Left lobe of liver (tissue), 2 donors: ENCODE measurements at regions not wholly inside any gene's neighbourhood (a gene's known extent, or its start where the extent isn't known, plus 50 kb on each side); places are given as distances from the start of the nearest gene placed in this dataset.

ENCODE experiments used
- ATAC-seq: fragments of 200-7000 bp; cut with Tn5 transposase; one replicate; pipeline ENCODE4 v1.9.1; 2020; ENCODE audit warnings: mild to moderate bottlenecking, moderate library complexity
- DNase-seq: peaks from one replicate; pipeline ENCODE4 v3.0.0-alpha.2; 2020; ENCODE audit warnings: low spot score
- donor health status: DM: no; HTN: no; CAD: no; lungs with moderate emphysema.
- donor health status: DM: no; HTN: yes; CAD: no.

- ATAC-seq, result no peak
- DNase-seq, result no peak
These were observed 70.8 kb upstream of the PMFBP1 start for GRCh38 chr16:72242757-72243156.

- DNase-seq, result no peak
- peak; percentile 83 for ATAC-seq
These were observed 70.0 kb upstream of the PMFBP1 start for GRCh38 chr16:72241930-72242329.

GRCh38 chr16:72241008-72241407, 69.1 kb upstream of the PMFBP1 start:
- ATAC-seq, result no peak

GRCh38 chr16:72240466-72240865, 68.5 kb upstream of the PMFBP1 start:
- ATAC-seq, result no peak

More at GRCh38 chr16:72241008-72241407, 69.1 kb upstream of the PMFBP1 start:
- no peak for DNase-seq

GRCh38 chr16:72236866-72237265, 64.9 kb upstream of the PMFBP1 start:
- DNase-seq, result no peak
- no peak for ATAC-seq

More at GRCh38 chr16:72240466-72240865, 68.5 kb upstream of the PMFBP1 start:
- no peak for DNase-seq

GRCh38 chr16:72234387-72234786, 62.4 kb upstream of the PMFBP1 start:
- DNase-seq (no peak), ATAC-seq (no peak)

- DNase-seq, result no peak
- ATAC-seq, result no peak
These were observed 56.1 kb upstream of the PMFBP1 start for GRCh38 chr16:72228014-72228413.

- ATAC-seq, result no peak
These were observed 54.2 kb upstream of the PMFBP1 start for GRCh38 chr16:72226136-72226535.

GRCh38 chr16:72224260-72224768, 52.4 kb upstream of the PMFBP1 start:
- ATAC-seq (peak; percentile 62), DNase-seq (no peak)

More at GRCh38 chr16:72226136-72226535, 54.2 kb upstream of the PMFBP1 start:
- DNase-seq, result no peak

- ATAC-seq (no peak), DNase-seq (no peak)
These were observed 50.5 kb upstream of the PMFBP1 start for GRCh38 chr16:72222503-72222902.
